Stimulated activated effector memory CD8-positive, alpha-beta T cell treated with anti-CD3 and anti-CD28 coated beads, Interleukin-12 subunit alpha, Interleukin-12 subunit beta, amount 100 ng/mL, for 72 hours (primary cell): ENCODE measurements at regions not wholly inside any gene's neighbourhood (a gene's known extent, or its start where the extent isn't known, plus 50 kb on each side); places are given as distances from the start of the nearest gene placed in this dataset.

Experiments used
- ATAC-seq: fragments of 150-1000 bp; cut with Tn5 transposase; 2 replicates; pipeline ENCODE4 v1.10.0; 2021
- DNase-seq, 2 donors: peaks; one replicate each; pipeline ENCODE4 v3.0.0; 2021 to 2022; ENCODE audit warnings: low spot score in 2 of 2
- H3K27ac Mint-ChIP-seq: one replicate; pipeline ENCODE4 v1.8.0; 2022; ENCODE audit warnings: mild to moderate bottlenecking, mixed read lengths
- H3K36me3 Mint-ChIP-seq: one replicate; pipeline ENCODE4 v1.8.0; 2022; ENCODE audit warnings: mild to moderate bottlenecking, mixed read lengths
- H3K4me1 Mint-ChIP-seq: one replicate; pipeline ENCODE4 v1.8.0; 2022; ENCODE audit warnings: mixed read lengths
- H3K4me3 Mint-ChIP-seq: one replicate; pipeline ENCODE4 v1.8.0; 2022; ENCODE audit warnings: mild to moderate bottlenecking, mixed read lengths
- H3K9me3 Mint-ChIP-seq: one replicate; pipeline ENCODE4 v1.8.0; 2022; ENCODE audit warnings: mixed read lengths

GRCh38 chr13:40230833-40231266 is 435.6 kb downstream of the FOXO1 start:
- no peaks in the 10 kb centered on the region for H3K36me3 Mint-ChIP-seq
- no peaks in the 10 kb centered on the region for H3K9me3 Mint-ChIP-seq
- no peak overlapping the region for H3K4me3 Mint-ChIP-seq
- H3K4me1 Mint-ChIP-seq = peaks cover 20% of the 10 kb centered on the region
- DNase-seq (no peak), ATAC-seq (peak; percentile 47)
- no peak overlapping the region for H3K27ac Mint-ChIP-seq

GRCh38 chr13:40231311-40231710 is 435.1 kb downstream of the FOXO1 start:
- H3K27ac Mint-ChIP-seq = no peak overlapping the region
- DNase-seq (no peak), ATAC-seq (no peak)
- H3K9me3 Mint-ChIP-seq = no peaks in the 10 kb centered on the region
- no peak overlapping the region for H3K4me3 Mint-ChIP-seq
- no peaks in the 10 kb centered on the region for H3K36me3 Mint-ChIP-seq
- H3K4me1 Mint-ChIP-seq = peaks cover 20% of the 10 kb centered on the region

GRCh38 chr13:40231751-40232150 is 434.7 kb downstream of the FOXO1 start:
- no peaks in the 10 kb centered on the region for H3K36me3 Mint-ChIP-seq
- peaks cover 20% of the 10 kb centered on the region for H3K4me1 Mint-ChIP-seq
- no peak for DNase-seq
- H3K27ac Mint-ChIP-seq = no peak overlapping the region
- H3K4me3 Mint-ChIP-seq = no peak overlapping the region
- no peak for ATAC-seq
- H3K9me3 Mint-ChIP-seq = no peaks in the 10 kb centered on the region

- H3K4me3 Mint-ChIP-seq = no peak overlapping the region
- peaks cover 20% of the 10 kb centered on the region for H3K4me1 Mint-ChIP-seq
Observed at GRCh38 chr13:40232311-40233040, 434.0 kb downstream of the FOXO1 start.

GRCh38 chr13:40233731-40234195 is 432.7 kb downstream of the FOXO1 start:
- H3K4me3 Mint-ChIP-seq = no peak overlapping the region
- H3K36me3 Mint-ChIP-seq = no peaks in the 10 kb centered on the region
- ATAC-seq = no peak
- peaks cover 20% of the 10 kb centered on the region for H3K4me1 Mint-ChIP-seq
- H3K9me3 Mint-ChIP-seq = no peaks in the 10 kb centered on the region
- no peak overlapping the region for H3K27ac Mint-ChIP-seq
- no peak for DNase-seq

More at GRCh38 chr13:40232311-40233040, 434.0 kb downstream of the FOXO1 start:
- no peak overlapping the region for H3K27ac Mint-ChIP-seq
- DNase-seq (no peak), ATAC-seq (no peak)
- H3K9me3 Mint-ChIP-seq = no peaks in the 10 kb centered on the region
- H3K36me3 Mint-ChIP-seq = no peaks in the 10 kb centered on the region

GRCh38 chr13:40235160-40235796 is 431.2 kb downstream of the FOXO1 start:
- Mint-ChIP-seq H3K9me3 (no peaks in the 10 kb centered on the region), H3K4me1 (peaks cover 14% of the 10 kb centered on the region), H3K36me3 (no peaks in the 10 kb centered on the region), H3K27ac (no peak overlapping the region), H3K4me3 (no peak overlapping the region)
- ATAC-seq = peak; percentile 89
- no peak for DNase-seq

GRCh38 chr13:40236566-40237168 is 429.8 kb downstream of the FOXO1 start:
- peaks cover 3% of the 10 kb centered on the region for H3K4me1 Mint-ChIP-seq
- no peak overlapping the region for H3K4me3 Mint-ChIP-seq
- no peaks in the 10 kb centered on the region for H3K36me3 Mint-ChIP-seq
- H3K9me3 Mint-ChIP-seq = no peaks in the 10 kb centered on the region
- DNase-seq (no peak), ATAC-seq (no peak)
- no peak overlapping the region for H3K27ac Mint-ChIP-seq

GRCh38 chr13:40238761-40239160 is 427.7 kb downstream of the FOXO1 start:
- Mint-ChIP-seq H3K4me3 (no peak overlapping the region), H3K9me3 (no peaks in the 10 kb centered on the region), H3K27ac (no peak overlapping the region), H3K36me3 (no peaks in the 10 kb centered on the region), H3K4me1 (no peaks in the 10 kb centered on the region)
- ATAC-seq (peak; percentile 43), DNase-seq (no peak)

GRCh38 chr13:40240293-40240692 is 426.1 kb downstream of the FOXO1 start:
- H3K4me1 Mint-ChIP-seq = no peaks in the 10 kb centered on the region
- no peak for DNase-seq
- no peaks in the 10 kb centered on the region for H3K36me3 Mint-ChIP-seq
- no peak overlapping the region for H3K27ac Mint-ChIP-seq
- no peak for ATAC-seq
- no peaks in the 10 kb centered on the region for H3K9me3 Mint-ChIP-seq
- H3K4me3 Mint-ChIP-seq = no peak overlapping the region

GRCh38 chr13:40241125-40241798 is 425.2 kb downstream of the FOXO1 start:
- Mint-ChIP-seq H3K4me3 (no peak overlapping the region), H3K36me3 (no peaks in the 10 kb centered on the region), H3K27ac (no peak overlapping the region), H3K4me1 (no peaks in the 10 kb centered on the region), H3K9me3 (no peaks in the 10 kb centered on the region)
- ATAC-seq (no peak), DNase-seq (no peak)

- H3K4me1 Mint-ChIP-seq = peaks cover 8% of the 10 kb centered on the region
- DNase-seq (no peak), ATAC-seq (no peak)
- H3K27ac Mint-ChIP-seq = no peak overlapping the region
- no peaks in the 10 kb centered on the region for H3K9me3 Mint-ChIP-seq
- H3K36me3 Mint-ChIP-seq = no peaks in the 10 kb centered on the region
- H3K4me3 Mint-ChIP-seq = no peak overlapping the region
Observed at GRCh38 chr13:40243047-40243446, 423.4 kb downstream of the FOXO1 start.

- ATAC-seq (no peak), DNase-seq (no peak)
- no peaks in the 10 kb centered on the region for H3K36me3 Mint-ChIP-seq
- H3K9me3 Mint-ChIP-seq = peaks cover 6% of the 10 kb centered on the region
- no peak overlapping the region for H3K4me3 Mint-ChIP-seq
- no peak overlapping the region for H3K27ac Mint-ChIP-seq
- H3K4me1 Mint-ChIP-seq = peaks cover 8% of the 10 kb centered on the region
Observed at GRCh38 chr13:40243982-40244381, 422.5 kb downstream of the FOXO1 start.

- H3K27ac Mint-ChIP-seq = no peak overlapping the region
- H3K36me3 Mint-ChIP-seq = no peaks in the 10 kb centered on the region
- no peak for DNase-seq
- peaks cover 8% of the 10 kb centered on the region for H3K9me3 Mint-ChIP-seq
- no peak for ATAC-seq
- no peak overlapping the region for H3K4me3 Mint-ChIP-seq
- H3K4me1 Mint-ChIP-seq = peaks cover 8% of the 10 kb centered on the region
Observed at GRCh38 chr13:40245567-40245966, 420.9 kb downstream of the FOXO1 start.

GRCh38 chr13:40247845-40248244 is 418.6 kb downstream of the FOXO1 start:
- peak; percentile 85 for ATAC-seq
- DNase-seq = no peak

GRCh38 chr13:40251343-40252032 is 415.0 kb downstream of the FOXO1 start:
- no peaks in the 10 kb centered on the region for H3K36me3 Mint-ChIP-seq
- H3K4me1 Mint-ChIP-seq = peaks cover 18% of the 10 kb centered on the region
- peak; percentile 85 for ATAC-seq
- peaks cover 8% of the 10 kb centered on the region for H3K9me3 Mint-ChIP-seq
- DNase-seq = no peak
- H3K27ac Mint-ChIP-seq = peak overlapping the region; percentile 41
- H3K4me3 Mint-ChIP-seq = peak overlapping the region; percentile 5

More at GRCh38 chr13:40247845-40248244, 418.6 kb downstream of the FOXO1 start:
- Mint-ChIP-seq H3K27ac (no peak overlapping the region), H3K9me3 (peaks cover 8% of the 10 kb centered on the region), H3K4me3 (no peak overlapping the region), H3K4me1 (peaks cover 18% of the 10 kb centered on the region), H3K36me3 (no peaks in the 10 kb centered on the region)
